ENCODE measurements at regions not wholly inside any gene's neighbourhood (a gene's known extent, or its start where the extent isn't known, plus 50 kb on each side); places are given as distances from the start of the nearest gene placed in this dataset.

DNA sequence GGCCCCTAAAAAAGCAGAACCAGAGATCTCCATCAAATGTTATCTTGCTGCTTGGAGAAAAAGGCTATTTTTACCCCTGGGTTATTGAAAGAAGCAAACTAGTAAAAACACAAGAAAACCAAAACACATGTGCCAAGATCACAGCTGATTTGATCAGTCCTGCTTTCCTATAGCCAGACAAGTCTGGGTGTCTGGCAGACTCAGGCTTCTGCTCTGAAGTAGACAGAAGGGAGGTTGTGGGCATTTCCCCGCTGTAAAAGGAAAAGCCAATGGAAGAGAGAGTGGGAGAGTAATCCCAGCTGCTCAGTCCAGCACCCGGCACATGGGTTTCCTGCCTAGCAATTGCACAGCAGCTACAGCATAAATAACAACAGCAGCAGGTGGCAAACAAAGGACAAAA is 177.9 kb downstream of the PHLDA1 start:
- Histone ChIP-seq H3K4me3 (ENCODE audit: low read length) (no peak overlapping the region), H2AFZ (ENCODE audit: low read depth, low read length) (no peak overlapping the region), H3K27ac (ENCODE audit: low read length) (no peak overlapping the region), H3K9me2 (ENCODE audit: insufficient read depth, low read length) (no peaks in the 10 kb centered on the region), H3K9me3 (ENCODE audit: low read length) (no peaks in the 10 kb centered on the region), H3K27me3 (ENCODE audit: insufficient read depth, low read depth, low read length) (no peaks in the 10 kb centered on the region), H3K4me2 (ENCODE audit: low read length) (no peak overlapping the region), H3K9ac (ENCODE audit: low read length) (no peak overlapping the region), H3F3A (ENCODE audit: insufficient read depth, low read length, poor library complexity, severe bottlenecking) (no peaks in the 10 kb centered on the region), H4K20me1 (ENCODE audit: insufficient read depth) (no peaks in the 10 kb centered on the region), H3K36me3 (ENCODE audit: insufficient read depth, low read length) (no peaks in the 10 kb centered on the region), H3K79me2 (replicated peaks; ENCODE audit: insufficient read depth, low read length) (no peaks in the 10 kb centered on the region)
- TF ChIP-seq SMC3 (conservative IDR thresholded peaks at IDR 0.05; ENCODE audit: poor library complexity) (no peak), EZH2 (IDR thresholded peaks at IDR 0.05; ENCODE audit: borderline replicate concordance, insufficient read depth, low read length, poor library complexity, severe bottlenecking) (no peak), TAF1 (IDR thresholded peaks at IDR 0.05; ENCODE audit: low read depth) (no peak), EP300 (conservative IDR thresholded peaks at IDR 0.05; ENCODE audit: poor library complexity, severe bottlenecking) (no peak), RAD21 (conservative IDR thresholded peaks at IDR 0.05) (no peak), POLR2AphosphoS5 (IDR thresholded peaks at IDR 0.05) (no peak), MXI1 (conservative IDR thresholded peaks at IDR 0.05; ENCODE audit: poor library complexity, severe bottlenecking) (no peak)
- TF ChIP-seq, protein P1, sequence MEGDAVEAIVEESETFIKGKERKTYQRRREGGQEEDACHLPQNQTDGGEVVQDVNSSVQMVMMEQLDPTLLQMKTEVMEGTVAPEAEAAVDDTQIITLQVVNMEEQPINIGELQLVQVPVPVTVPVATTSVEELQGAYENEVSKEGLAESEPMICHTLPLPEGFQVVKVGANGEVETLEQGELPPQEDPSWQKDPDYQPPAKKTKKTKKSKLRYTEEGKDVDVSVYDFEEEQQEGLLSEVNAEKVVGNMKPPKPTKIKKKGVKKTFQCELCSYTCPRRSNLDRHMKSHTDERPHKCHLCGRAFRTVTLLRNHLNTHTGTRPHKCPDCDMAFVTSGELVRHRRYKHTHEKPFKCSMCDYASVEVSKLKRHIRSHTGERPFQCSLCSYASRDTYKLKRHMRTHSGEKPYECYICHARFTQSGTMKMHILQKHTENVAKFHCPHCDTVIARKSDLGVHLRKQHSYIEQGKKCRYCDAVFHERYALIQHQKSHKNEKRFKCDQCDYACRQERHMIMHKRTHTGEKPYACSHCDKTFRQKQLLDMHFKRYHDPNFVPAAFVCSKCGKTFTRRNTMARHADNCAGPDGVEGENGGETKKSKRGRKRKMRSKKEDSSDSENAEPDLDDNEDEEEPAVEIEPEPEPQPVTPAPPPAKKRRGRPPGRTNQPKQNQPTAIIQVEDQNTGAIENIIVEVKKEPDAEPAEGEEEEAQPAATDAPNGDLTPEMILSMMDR (IDR thresholded peaks at IDR 0.05; ENCODE audit: poor library complexity, severe bottlenecking), result no peak
- TF ChIP-seq, protein P2, sequence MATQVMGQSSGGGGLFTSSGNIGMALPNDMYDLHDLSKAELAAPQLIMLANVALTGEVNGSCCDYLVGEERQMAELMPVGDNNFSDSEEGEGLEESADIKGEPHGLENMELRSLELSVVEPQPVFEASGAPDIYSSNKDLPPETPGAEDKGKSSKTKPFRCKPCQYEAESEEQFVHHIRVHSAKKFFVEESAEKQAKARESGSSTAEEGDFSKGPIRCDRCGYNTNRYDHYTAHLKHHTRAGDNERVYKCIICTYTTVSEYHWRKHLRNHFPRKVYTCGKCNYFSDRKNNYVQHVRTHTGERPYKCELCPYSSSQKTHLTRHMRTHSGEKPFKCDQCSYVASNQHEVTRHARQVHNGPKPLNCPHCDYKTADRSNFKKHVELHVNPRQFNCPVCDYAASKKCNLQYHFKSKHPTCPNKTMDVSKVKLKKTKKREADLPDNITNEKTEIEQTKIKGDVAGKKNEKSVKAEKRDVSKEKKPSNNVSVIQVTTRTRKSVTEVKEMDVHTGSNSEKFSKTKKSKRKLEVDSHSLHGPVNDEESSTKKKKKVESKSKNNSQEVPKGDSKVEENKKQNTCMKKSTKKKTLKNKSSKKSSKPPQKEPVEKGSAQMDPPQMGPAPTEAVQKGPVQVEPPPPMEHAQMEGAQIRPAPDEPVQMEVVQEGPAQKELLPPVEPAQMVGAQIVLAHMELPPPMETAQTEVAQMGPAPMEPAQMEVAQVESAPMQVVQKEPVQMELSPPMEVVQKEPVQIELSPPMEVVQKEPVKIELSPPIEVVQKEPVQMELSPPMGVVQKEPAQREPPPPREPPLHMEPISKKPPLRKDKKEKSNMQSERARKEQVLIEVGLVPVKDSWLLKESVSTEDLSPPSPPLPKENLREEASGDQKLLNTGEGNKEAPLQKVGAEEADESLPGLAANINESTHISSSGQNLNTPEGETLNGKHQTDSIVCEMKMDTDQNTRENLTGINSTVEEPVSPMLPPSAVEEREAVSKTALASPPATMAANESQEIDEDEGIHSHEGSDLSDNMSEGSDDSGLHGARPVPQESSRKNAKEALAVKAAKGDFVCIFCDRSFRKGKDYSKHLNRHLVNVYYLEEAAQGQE (IDR thresholded peaks at IDR 0.05; ENCODE audit: borderline replicate concordance), result no peak

DNA sequence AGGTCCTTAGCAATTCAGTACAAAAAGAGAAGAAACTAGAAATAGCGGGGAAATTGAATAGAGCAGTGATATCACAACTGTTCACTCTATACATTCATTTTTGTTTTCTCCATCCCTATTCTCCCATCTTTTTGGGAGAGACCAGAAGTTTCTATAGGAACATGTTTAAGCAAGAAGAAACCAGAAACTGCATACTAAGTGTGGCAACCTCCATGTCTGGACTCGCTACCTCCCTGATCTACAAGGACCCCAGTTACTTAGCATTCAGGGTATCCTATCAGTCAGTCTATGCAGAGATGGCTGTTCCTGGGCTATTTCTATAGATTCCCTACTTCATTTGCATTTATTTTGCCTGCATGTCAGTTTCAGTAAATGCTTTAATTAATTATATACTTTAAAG is 178.6 kb downstream of the PHLDA1 start:
- Histone ChIP-seq H3F3A (ENCODE audit: insufficient read depth, low read length, poor library complexity, severe bottlenecking) (no peaks in the 10 kb centered on the region), H3K9me3 (ENCODE audit: low read length) (no peaks in the 10 kb centered on the region), H3K36me3 (ENCODE audit: insufficient read depth, low read length) (no peaks in the 10 kb centered on the region), H3K9me2 (ENCODE audit: insufficient read depth, low read length) (no peaks in the 10 kb centered on the region), H3K4me2 (ENCODE audit: low read length) (no peak overlapping the region), H2AFZ (ENCODE audit: low read depth, low read length) (no peak overlapping the region), H3K4me3 (ENCODE audit: low read length) (no peak overlapping the region), H3K27me3 (ENCODE audit: insufficient read depth, low read depth, low read length) (no peaks in the 10 kb centered on the region), H3K27ac (ENCODE audit: low read length) (peak overlapping the region; percentile 19), H3K9ac (ENCODE audit: low read length) (no peak overlapping the region), H4K20me1 (ENCODE audit: insufficient read depth) (no peaks in the 10 kb centered on the region), H3K79me2 (replicated peaks; ENCODE audit: insufficient read depth, low read length) (no peaks in the 10 kb centered on the region)
- TF ChIP-seq, protein P2 (IDR thresholded peaks at IDR 0.05; ENCODE audit: borderline replicate concordance), result no peak
- no peak for TF ChIP-seq EZH2 (IDR thresholded peaks at IDR 0.05; ENCODE audit: borderline replicate concordance, insufficient read depth, low read length, poor library complexity, severe bottlenecking)
- no peak for TF ChIP-seq RAD21 (conservative IDR thresholded peaks at IDR 0.05)
- TF ChIP-seq POLR2AphosphoS5 (IDR thresholded peaks at IDR 0.05), result no peak

Data from neural cell (in vitro differentiated cells).